IPS-18a (cell line): ENCODE measurements at regions not wholly inside any gene's neighbourhood (a gene's known extent, or its start where the extent isn't known, plus 50 kb on each side); places are given as distances from the start of the nearest gene placed in this dataset.

Experiments
- H3K27ac ChIP-seq: one replicate; pipeline ENCODE4 v1.5.1; 2013; ENCODE audit warnings: low read length
- H3K27me3 ChIP-seq: one replicate; pipeline ENCODE4 v1.6.1; 2013; ENCODE audit warnings: mild to moderate bottlenecking, low read length; ENCODE audit not compliant: control insufficient read depth, insufficient read depth
- H3K36me3 ChIP-seq: one replicate; pipeline ENCODE4 v1.6.1; 2013; ENCODE audit warnings: low read depth, low read length; ENCODE audit not compliant: control insufficient read depth
- H3K4me1 ChIP-seq: one replicate; pipeline ENCODE4 v1.6.1; 2013; ENCODE audit warnings: low read depth, low read length; ENCODE audit not compliant: control insufficient read depth
- H3K4me3 ChIP-seq: one replicate; pipeline ENCODE4 v1.5.1; 2013; ENCODE audit warnings: low read length
- H3K9ac ChIP-seq: one replicate; pipeline ENCODE4 v1.6.1; 2013; ENCODE audit warnings: mild to moderate bottlenecking, low read length, moderate library complexity
- H3K9me3 ChIP-seq: one replicate; pipeline ENCODE4 v1.6.1; 2013; ENCODE audit warnings: low read depth, low read length; ENCODE audit not compliant: control insufficient read depth

- Histone ChIP-seq H3K9me3 (no peaks in the 10 kb centered on the region), H3K9ac (no peak overlapping the region), H3K4me1 (no peaks in the 10 kb centered on the region), H3K27me3 (no peaks in the 10 kb centered on the region), H3K27ac (no peak overlapping the region), H3K4me3 (no peak overlapping the region), H3K36me3 (no peaks in the 10 kb centered on the region)
Observed at GRCh38 chr17:77580531-77581270, 377.8 kb upstream of the TNRC6C start.

GRCh38 chr17:77581480-77581879, 377.0 kb upstream of the TNRC6C start:
- no peaks in the 10 kb centered on the region for H3K4me1 ChIP-seq
- H3K9ac ChIP-seq = no peak overlapping the region
- no peaks in the 10 kb centered on the region for H3K36me3 ChIP-seq
- H3K4me3 ChIP-seq = no peak overlapping the region
- no peaks in the 10 kb centered on the region for H3K27me3 ChIP-seq
- H3K9me3 ChIP-seq = no peaks in the 10 kb centered on the region
- H3K27ac ChIP-seq = no peak overlapping the region

- Histone ChIP-seq H3K9me3 (no peaks in the 10 kb centered on the region), H3K4me1 (no peaks in the 10 kb centered on the region), H3K27ac (no peak overlapping the region), H3K4me3 (no peak overlapping the region), H3K27me3 (no peaks in the 10 kb centered on the region), H3K36me3 (no peaks in the 10 kb centered on the region), H3K9ac (no peak overlapping the region)
Observed at GRCh38 chr17:77585142-77585860, 373.2 kb upstream of the TNRC6C start.

GRCh38 chr17:77590951-77591735, 367.4 kb upstream of the TNRC6C start:
- no peak overlapping the region for H3K9ac ChIP-seq
- H3K36me3 ChIP-seq = no peaks in the 10 kb centered on the region
- no peaks in the 10 kb centered on the region for H3K9me3 ChIP-seq
- no peak overlapping the region for H3K27ac ChIP-seq
- no peaks in the 10 kb centered on the region for H3K4me1 ChIP-seq
- H3K27me3 ChIP-seq = no peaks in the 10 kb centered on the region
- H3K4me3 ChIP-seq = no peak overlapping the region

- H3K9me3 ChIP-seq = no peaks in the 10 kb centered on the region
- no peak overlapping the region for H3K27ac ChIP-seq
- no peaks in the 10 kb centered on the region for H3K36me3 ChIP-seq
- no peak overlapping the region for H3K9ac ChIP-seq
- H3K27me3 ChIP-seq = no peaks in the 10 kb centered on the region
- no peaks in the 10 kb centered on the region for H3K4me1 ChIP-seq
- no peak overlapping the region for H3K4me3 ChIP-seq
Observed at GRCh38 chr17:77592106-77592865, 366.2 kb upstream of the TNRC6C start.

GRCh38 chr17:77593081-77593480, 365.4 kb upstream of the TNRC6C start:
- no peaks in the 10 kb centered on the region for H3K4me1 ChIP-seq
- H3K27ac ChIP-seq = no peak overlapping the region
- no peak overlapping the region for H3K9ac ChIP-seq
- no peaks in the 10 kb centered on the region for H3K27me3 ChIP-seq
- H3K36me3 ChIP-seq = no peaks in the 10 kb centered on the region
- H3K9me3 ChIP-seq = no peaks in the 10 kb centered on the region
- no peak overlapping the region for H3K4me3 ChIP-seq

GRCh38 chr17:77594416-77595209, 363.9 kb upstream of the TNRC6C start:
- Histone ChIP-seq H3K9me3 (no peaks in the 10 kb centered on the region), H3K36me3 (no peaks in the 10 kb centered on the region), H3K4me1 (no peaks in the 10 kb centered on the region), H3K9ac (no peak overlapping the region), H3K4me3 (no peak overlapping the region), H3K27me3 (no peaks in the 10 kb centered on the region), H3K27ac (no peak overlapping the region)

GRCh38 chr17:77596491-77597417, 361.7 kb upstream of the TNRC6C start:
- Histone ChIP-seq H3K27me3 (no peaks in the 10 kb centered on the region), H3K27ac (no peak overlapping the region), H3K9ac (no peak overlapping the region)

GRCh38 chr17:77597418-77598240, 360.9 kb upstream of the TNRC6C start:
- Histone ChIP-seq H3K4me3 (no peak overlapping the region), H3K36me3 (no peaks in the 10 kb centered on the region), H3K27ac (no peak overlapping the region), H3K9me3 (no peaks in the 10 kb centered on the region), H3K27me3 (no peaks in the 10 kb centered on the region), H3K9ac (no peak overlapping the region), H3K4me1 (no peaks in the 10 kb centered on the region)

More at GRCh38 chr17:77596491-77597417, 361.7 kb upstream of the TNRC6C start:
- Histone ChIP-seq H3K4me1 (no peaks in the 10 kb centered on the region), H3K4me3 (no peak overlapping the region), H3K9me3 (no peaks in the 10 kb centered on the region), H3K36me3 (no peaks in the 10 kb centered on the region)
